ENCODE measurements at regions not wholly inside any gene's neighbourhood (a gene's known extent, or its start where the extent isn't known, plus 50 kb on each side); places are given as distances from the start of the nearest gene placed in this dataset.

DNA sequence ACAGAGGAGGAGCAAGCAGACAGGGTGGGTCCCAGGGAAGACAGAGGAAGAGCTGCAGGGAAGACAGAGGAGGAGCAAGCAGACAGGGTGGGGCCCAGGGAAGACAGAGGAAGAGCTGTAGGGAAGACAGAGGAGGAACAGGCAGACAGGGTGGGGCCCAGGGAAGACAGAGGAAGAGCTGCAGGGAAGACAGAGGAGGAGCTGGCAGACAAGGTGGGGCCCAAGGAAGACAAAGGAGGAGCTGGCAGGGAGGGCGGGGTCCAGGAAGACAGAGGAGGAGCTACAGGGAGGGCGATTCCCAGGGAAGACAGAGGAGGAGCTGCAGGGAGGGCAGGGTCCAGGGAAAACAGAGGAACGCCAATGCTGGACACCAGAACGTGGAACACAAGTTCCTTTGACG is 66.5 kb downstream of the PLXNA1 start:
- peak; percentile 6 for DNase-seq

GRCh38 chr3:127050733-127051132 is 67.8 kb downstream of the PLXNA1 start:
- DNase-seq: peak; percentile 6

GRCh38 chr3:127052121-127052561 is 69.2 kb downstream of the PLXNA1 start:
- DNase-seq: peak; percentile 87

GRCh38 chr3:127053026-127053425 is 70.1 kb downstream of the PLXNA1 start:
- DNase-seq: peak; percentile 16

GRCh38 chr3:127053450-127053849 is 70.5 kb downstream of the PLXNA1 start:
- DNase-seq: peak; percentile 61

GRCh38 chr3:127053979-127054378 is 71.1 kb downstream of the PLXNA1 start:
- peak; percentile 15 for DNase-seq

DNA sequence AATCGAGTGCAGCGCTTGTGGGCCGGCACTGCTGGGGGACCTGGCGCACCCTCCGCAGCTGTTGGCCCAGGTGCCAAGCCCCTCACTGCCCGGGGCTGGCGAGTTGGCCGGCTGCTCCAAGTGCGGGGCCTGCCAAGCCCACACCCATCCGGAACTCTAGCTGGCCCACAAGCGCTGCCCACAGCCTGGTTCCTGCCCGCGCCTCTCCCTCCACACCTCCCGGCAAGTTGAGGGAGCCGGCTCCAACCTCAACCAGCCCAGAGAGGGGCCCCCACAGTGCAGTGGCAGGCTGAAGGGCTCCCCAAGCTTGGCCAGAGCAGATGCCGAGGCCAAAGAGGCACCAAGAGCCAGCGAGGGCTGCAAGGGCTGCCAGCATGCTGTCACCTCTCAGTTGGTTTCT is 73.4 kb downstream of the PLXNA1 start:
- peak; percentile 8 for DNase-seq

- no peak for DNase-seq
These were observed 74.1 kb downstream of the PLXNA1 start for GRCh38 chr3:127056976-127057375.

DNA sequence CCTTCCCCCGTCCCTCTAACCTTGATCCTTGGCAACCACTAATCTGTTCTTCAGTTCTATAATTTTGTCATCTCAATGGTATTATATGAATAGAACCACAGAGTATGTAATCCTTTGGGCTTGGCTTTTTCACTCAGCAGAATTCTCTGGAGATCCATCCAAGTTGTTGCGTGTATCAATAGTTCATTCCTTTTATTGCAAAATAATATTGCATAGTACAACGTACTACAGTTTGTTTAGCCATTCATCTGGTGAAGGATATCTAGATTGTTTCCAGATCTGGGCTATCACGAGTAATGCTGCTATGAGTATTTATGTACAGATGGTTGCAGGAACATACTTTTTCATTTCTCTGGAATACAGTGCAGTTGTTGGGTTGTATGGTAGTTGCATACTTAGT is 76.2 kb downstream of the PLXNA1 start:
- DNase-seq: no peak

- no peak for DNase-seq
These were observed 78.7 kb downstream of the PLXNA1 start for GRCh38 chr3:127061641-127062040.

- DNase-seq: no peak
These were observed 80.0 kb downstream of the PLXNA1 start for GRCh38 chr3:127062926-127063325.

GRCh38 chr3:127063916-127064315 is 81.0 kb downstream of the PLXNA1 start:
- no peak for DNase-seq

- no peak for DNase-seq
These were observed 81.6 kb downstream of the PLXNA1 start for GRCh38 chr3:127064391-127065137.

- no peak for DNase-seq
These were observed 82.2 kb downstream of the PLXNA1 start for GRCh38 chr3:127065138-127065427.

GRCh38 chr3:127065561-127066290 is 82.8 kb downstream of the PLXNA1 start:
- no peak for DNase-seq

GRCh38 chr3:127066635-127067034 is 83.7 kb downstream of the PLXNA1 start:
- no peak for DNase-seq

DNA sequence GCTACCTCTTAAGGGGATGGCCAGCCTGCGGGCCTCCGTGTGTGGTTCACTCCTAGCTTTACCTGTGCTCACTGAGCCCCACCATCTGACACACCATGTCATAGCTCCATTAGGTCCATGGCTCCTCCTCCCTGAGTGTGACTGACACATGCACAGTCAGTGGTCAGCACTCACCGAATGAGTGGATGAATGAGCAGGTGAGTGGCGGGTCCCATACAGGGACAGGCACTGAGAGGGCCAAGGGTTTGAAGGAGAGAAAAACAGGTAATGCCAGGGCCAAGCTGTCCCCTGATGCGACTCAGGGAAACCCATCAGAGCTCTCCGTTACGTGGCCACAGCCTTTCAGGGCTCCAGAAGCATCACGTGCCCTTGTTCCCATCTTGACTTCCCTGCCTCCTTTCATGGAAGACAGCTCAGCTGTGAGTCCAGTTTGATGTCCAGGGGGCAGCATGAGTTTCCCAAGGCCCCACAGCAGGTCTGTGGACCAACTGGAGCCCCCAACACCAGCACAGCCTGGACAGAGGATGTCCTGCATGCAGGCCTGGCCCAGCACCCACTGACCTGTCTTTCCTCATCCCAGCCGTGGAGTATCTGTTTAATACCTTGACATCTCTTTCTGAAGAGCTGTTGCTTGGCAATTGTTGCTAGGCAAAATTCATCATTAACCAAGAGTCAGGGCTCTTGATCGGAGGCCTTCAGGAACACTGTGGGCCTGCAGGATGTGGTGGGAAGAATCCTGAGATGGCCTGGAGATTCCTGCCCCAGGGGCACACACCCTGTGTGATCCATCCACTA is 84.4 kb downstream of the PLXNA1 start:
- DNase-seq: no peak

DNA sequence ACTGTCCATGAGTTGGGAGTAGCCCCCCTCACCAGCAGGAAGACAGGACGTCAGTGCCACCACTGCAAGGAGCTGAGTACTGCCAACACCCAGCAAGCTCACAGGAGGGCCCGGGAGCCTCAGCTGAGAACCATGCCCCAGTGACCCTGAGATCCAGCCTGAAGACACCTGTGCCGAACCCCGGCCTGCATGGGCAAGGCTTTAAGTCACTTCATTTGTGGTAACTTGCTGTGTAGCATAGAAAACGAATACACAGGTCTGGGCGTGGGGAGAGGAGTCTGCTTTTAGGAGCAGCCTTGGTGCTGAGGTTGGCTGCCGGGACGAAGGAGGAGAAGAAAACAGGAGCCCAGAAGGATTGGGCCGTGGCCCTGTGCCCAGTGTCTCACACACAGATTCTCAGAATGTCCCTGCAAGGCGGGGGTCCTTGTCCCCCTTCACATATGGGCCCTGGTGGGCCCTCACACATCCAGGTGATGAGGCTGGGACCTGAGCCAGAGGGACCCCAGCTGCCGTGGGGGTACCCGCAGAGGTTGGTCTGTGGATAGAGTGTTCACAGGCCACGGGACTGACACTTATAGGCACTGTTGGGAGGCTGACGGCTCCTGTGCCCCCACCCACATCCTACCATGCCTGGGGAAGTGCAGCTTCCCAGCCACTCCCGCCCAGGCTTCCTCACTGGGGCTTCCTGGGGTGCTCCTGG is 85.3 kb downstream of the PLXNA1 start:
- DNase-seq: no peak

- DNase-seq: no peak
These were observed 86.0 kb downstream of the PLXNA1 start for GRCh38 chr3:127068871-127069270.

GRCh38 chr3:127069814-127070440 is 87.0 kb downstream of the PLXNA1 start:
- no peak for DNase-seq

GRCh38 chr3:127070776-127071175 is 87.9 kb downstream of the PLXNA1 start:
- peak; percentile 9 for DNase-seq

GRCh38 chr3:127071597-127072001 is 88.7 kb downstream of the PLXNA1 start:
- DNase-seq: peak; percentile 8

Data from right hindlimb (tissue), 1 donor.